A549 (cell line): ENCODE measurements at regions not wholly inside any gene's neighbourhood (a gene's known extent, or its start where the extent isn't known, plus 50 kb on each side); places are given as distances from the start of the nearest gene placed in this dataset.

ENCODE experiments used
- ATAC-seq, 2 experiments: fragments of 200-7000 bp in 1 of 2; fragments of >200 bp in 1 of 2; cut with Nextera tagmentation in 1 of 2; cut with Tn5 transposase in 1 of 2; 3 replicates each; pipeline versions ENCODE4 v1.8.0 to v1.9.1; 2018 to 2020; ENCODE audit warnings: mild to moderate bottlenecking in 1 of 2, moderate library complexity in 1 of 2
- CTCF ChIA-PET: fragments of 300-600 bp; sonication (Branson Sonifier 250); formaldehyde crosslinking; extraction: SDS; loops from one replicate; lab custom pipeline; 2021; ENCODE audit warnings: antibody characterized with exemption, inconsistent platforms; lab: Yijun Ruan, JAX
- POLR2A ChIA-PET: fragments of 350-600 bp; formaldehyde crosslinking; extraction: SDS; loops from one replicate; lab custom pipeline; 2021; ENCODE audit warnings: antibody characterized with exemption, inconsistent platforms; lab: Yijun Ruan, JAX
- DNase-seq, 2 experiments: peaks; one replicate each; pipeline versions ENCODE4 v3.0.0 to v3.0.0-alpha.2; 2011 to 2016; ENCODE audit warnings: low read depth in 1 of 2, low spot score in 1 of 2
- FAIRE-seq: peaks from 2 replicates; lab custom pipeline; 2011; peaks lifted over from hg19 to GRCh38; lab: Jason Lieb, UNC
- H3K27ac ChIP-seq, 2 experiments: fragments of >200 bp; sonication (Bioruptor Twin); formaldehyde crosslinking; 3 replicates each; pipeline ENCODE4 v1.5.1; 2016 to 2017
- H3K4me1 ChIP-seq: fragments of >200 bp; sonication (Bioruptor Twin); formaldehyde crosslinking; 3 replicates; pipeline ENCODE4 v1.6.1; 2016
- H3K4me2 ChIP-seq: fragments of >200 bp; sonication (Bioruptor Twin); formaldehyde crosslinking; 3 replicates; pipeline ENCODE4 v1.6.1; 2016
- H3K4me3 ChIP-seq: fragments of >200 bp; sonication (Bioruptor Twin); formaldehyde crosslinking; 3 replicates; pipeline ENCODE4 v1.5.1; 2016
- H3K9me3 ChIP-seq: fragments of >200 bp; sonication (Bioruptor Twin); formaldehyde crosslinking; 3 replicates; pipeline ENCODE4 v1.6.1; 2016
- ATOH8 ChIP-seq: fragments of 250-450 bp; sonication (Bioruptor Pico); IDR thresholded peaks from 2 replicates; pipeline ENCODE4 v1.5.0; 2020; ENCODE audit warnings: low read depth, mild to moderate bottlenecking, moderate library complexity
- BHLHE40 ChIP-seq: IDR thresholded peaks from 2 replicates; pipeline ENCODE4 v1.6.1; 2012; ENCODE audit warnings: low read depth, low read length, inconsistent platforms
- CEBPB ChIP-seq, 2 experiments: fragments of >200 bp in 1 of 2; sonication (Bioruptor Twin) in 1 of 2; formaldehyde crosslinking in 1 of 2; IDR thresholded peaks; 2 replicates each; pipeline ENCODE4 v1.6.1; 2012 to 2016
- CHD2 ChIP-seq: fragments of 150-350 bp; IDR thresholded peaks from 2 replicates; pipeline ENCODE4 v1.6.1; 2014; ENCODE audit warnings: low read length; ENCODE audit not compliant: partially characterized antibody
- EHF ChIP-seq: fragments of 250-450 bp; sonication (Bioruptor Pico); IDR thresholded peaks from 2 replicates; pipeline ENCODE4 v1.5.0; 2020; ENCODE audit warnings: mild to moderate bottlenecking
- EHMT2 ChIP-seq: fragments of 200-600 bp; sonication (generic); IDR thresholded peaks from 2 replicates; pipeline ENCODE4 v1.6.1; 2016; ENCODE audit warnings: antibody characterized with exemption, low read depth, mild to moderate bottlenecking, moderate library complexity
- ELK1 ChIP-seq: fragments of 150-350 bp; IDR thresholded peaks from 2 replicates; pipeline ENCODE4 v1.6.1; 2014; ENCODE audit warnings: low read depth, mild to moderate bottlenecking, low read length
- EP300 ChIP-seq, 2 experiments: fragments of >200 bp; sonication (Bioruptor Twin); formaldehyde crosslinking; IDR thresholded peaks; 2 replicates in 1 of 2; 3 replicates in 1 of 2; pipeline ENCODE4 v1.6.1; 2016 to 2017
- FOSB ChIP-seq: fragments of 250-450 bp; sonication (Bioruptor Pico); IDR thresholded peaks from 2 replicates; pipeline ENCODE4 v1.5.0; 2020; ENCODE audit warnings: mild to moderate bottlenecking, moderate library complexity
- FOXS1 ChIP-seq: fragments of 250-450 bp; sonication (Bioruptor Pico); IDR thresholded peaks from 2 replicates; pipeline ENCODE4 v1.5.0; 2020; ENCODE audit warnings: mild to moderate bottlenecking, moderate library complexity
- HES2 ChIP-seq: fragments of >200 bp; sonication (Bioruptor Twin); formaldehyde crosslinking; IDR thresholded peaks from 2 replicates; pipeline ENCODE4 v1.6.1; 2016
- HEYL ChIP-seq: fragments of 250-450 bp; sonication (Bioruptor Pico); IDR thresholded peaks from 2 replicates; pipeline ENCODE4 v1.8.0; 2021; ENCODE audit warnings: mild to moderate bottlenecking, moderate library complexity
- KDM5A ChIP-seq: fragments of 200-600 bp; sonication (generic); IDR thresholded peaks from 2 replicates; pipeline ENCODE4 v1.6.1; 2016; ENCODE audit warnings: antibody characterized with exemption, mild to moderate bottlenecking
- MAFK ChIP-seq: fragments of 450-650 bp; IDR thresholded peaks from 2 replicates; pipeline ENCODE4 v1.6.1; 2014; ENCODE audit not compliant: partially characterized antibody
- MAX ChIP-seq: IDR thresholded peaks from 2 replicates; pipeline ENCODE4 v1.6.1; 2012
- MYC ChIP-seq: IDR thresholded peaks from 2 replicates; pipeline ENCODE4 v1.6.1; 2012; ENCODE audit warnings: mild to moderate bottlenecking, inconsistent platforms, low read length, improper control_type of control experiment, borderline replicate concordance
- NPAS2 ChIP-seq: fragments of 250-450 bp; sonication (Bioruptor Pico); IDR thresholded peaks from 2 replicates; pipeline ENCODE4 v1.8.0; 2022; ENCODE audit warnings: mild to moderate bottlenecking, moderate library complexity, borderline replicate concordance
- PBX3 ChIP-seq: IDR thresholded peaks from 2 replicates; pipeline ENCODE4 v1.6.1; 2012
- POLR2AphosphoS2 ChIP-seq: conservative IDR thresholded peaks from 2 replicates; pipeline ENCODE4 v1.6.1; 2012; ENCODE audit warnings: low read length, improper control_type of control experiment, inconsistent platforms
- RAD21 ChIP-seq, 2 experiments: fragments of >200 bp in 1 of 2; sonication (Bioruptor Twin) in 1 of 2; formaldehyde crosslinking in 1 of 2; IDR thresholded peaks in 1 of 2; conservative IDR thresholded peaks in 1 of 2; 2 replicates in 1 of 2; 3 replicates in 1 of 2; pipeline ENCODE4 v1.6.1; 2012 to 2018; ENCODE audit warnings: inconsistent platforms in 1 of 2
- RARB ChIP-seq: fragments of 250-450 bp; sonication (Bioruptor Pico); IDR thresholded peaks from 2 replicates; pipeline ENCODE4 v1.8.0; 2021; ENCODE audit warnings: mild to moderate bottlenecking, moderate library complexity
- RFX5 ChIP-seq: fragments of 450-650 bp; IDR thresholded peaks from 2 replicates; pipeline ENCODE4 v1.7.1; 2014; ENCODE audit warnings: antibody characterized with exemption, mild to moderate bottlenecking, moderate library complexity
- RNF2 ChIP-seq: fragments of 200-600 bp; sonication (generic); IDR thresholded peaks from 2 replicates; pipeline ENCODE4 v1.6.1; 2016; ENCODE audit warnings: low read depth, mild to moderate bottlenecking, antibody characterized with exemption, moderate library complexity, borderline replicate concordance
- SMC3 ChIP-seq: fragments of >200 bp; sonication (Bioruptor Twin); formaldehyde crosslinking; IDR thresholded peaks from 3 replicates; pipeline ENCODE4 v1.6.1; 2018; ENCODE audit warnings: inconsistent platforms
- TP53 ChIP-seq: fragments of 250-450 bp; sonication (Bioruptor Pico); IDR thresholded peaks from 2 replicates; pipeline ENCODE4 v1.5.0; 2021; ENCODE audit warnings: mild to moderate bottlenecking, moderate library complexity
- ZFP36 ChIP-seq: fragments of 450-650 bp; IDR thresholded peaks from 2 replicates; pipeline ENCODE4 v1.6.1; 2014; ENCODE audit warnings: borderline replicate concordance; ENCODE audit not compliant: partially characterized antibody
- WGBS: methylation state at CpG from one replicate; pipeline ENCODE4 v1.1.6; 2017; ENCODE audit errors: missing lambda C conversion rate; 5-methylcytosine and 5-hydroxymethylcytosine counted together

- Histone ChIP-seq H3K27ac (no peak overlapping the region), H3K4me2 (no peak overlapping the region), H3K9me3 (0 out of 3 replicates have a peak, but pooled peaks cover 3% of the 10 kb centered on the region), H3K4me3 (no peak overlapping the region)
- POLR2A ChIA-PET: no interaction called here
- WGBS: 15% methylated on average over 2 of the region's 2 CpGs
- DNase-seq (no peak), FAIRE-seq (no peak)
- TF ChIP-seq RAD21 (conservative IDR thresholded peaks at IDR 0.05 in 1 of 2, IDR thresholded peaks at IDR 0.05 in 1 of 2): no peak
- TF ChIP-seq FOSB (CRISPR knock-in tag): no peak
- TF ChIP-seq SMC3: no peak
- TF ChIP-seq PBX3: no peak
- no peak for TF ChIP-seq NPAS2 (CRISPR knock-in tag)
- TF ChIP-seq ATOH8: no peak
- no peak for TF ChIP-seq HEYL (CRISPR knock-in tag)
- TF ChIP-seq, all 56 proteins: peak for 0
- ATAC-seq: no peak
- H3K4me1 ChIP-seq: no peaks in the 10 kb centered on the region
- CTCF ChIA-PET: no interaction called here
Measured at GRCh38 chr12:125619723-125620122, 554.5 kb downstream of the AACS start.

- Histone ChIP-seq H3K27ac (no peak overlapping the region), H3K9me3 (no peaks in the 10 kb centered on the region), H3K4me2 (no peak overlapping the region), H3K4me3 (no peak overlapping the region), H3K4me1 (no peaks in the 10 kb centered on the region)
- POLR2A ChIA-PET: no interaction called here
- ATAC-seq: no peak
- TF ChIP-seq MAX (no peak), RFX5 (no peak)
- no peak for DNase-seq
- CTCF ChIA-PET: interaction anchor here (0.7 kb wide), 1 partner anchor 483 kb away, joined by 3 read pairs; no protein-coding TSS in a partner anchor
- no peak for FAIRE-seq
Measured at GRCh38 chr12:125633686-125634085, 568.5 kb downstream of the AACS start.

GRCh38 chr12:125634813-125635212 lies 569.6 kb downstream of the AACS start:
- Histone ChIP-seq H3K4me1 (no peaks in the 10 kb centered on the region), H3K27ac (no peak overlapping the region), H3K4me3 (no peak overlapping the region), H3K9me3 (no peaks in the 10 kb centered on the region), H3K4me2 (no peak overlapping the region)
- ChIA-PET POLR2A (no interaction called here), CTCF (no interaction called here)
- DNase-seq: no peak
- ATAC-seq: no peak
- WGBS: 0% methylated on average over 1 of the region's 1 CpG
- TF ChIP-seq RAD21 (conservative IDR thresholded peaks at IDR 0.05 in 1 of 2, IDR thresholded peaks at IDR 0.05 in 1 of 2) (no peak), RNF2 (no peak), CEBPB (IDR thresholded peaks at IDR 0.05) (no peak), RARB (no peak), EP300 (IDR thresholded peaks at IDR 0.05) (no peak), EHMT2 (no peak), KDM5A (no peak)
- FAIRE-seq: no peak

GRCh38 chr12:125639826-125640225 lies 574.6 kb downstream of the AACS start:
- no peak for ATAC-seq
- ChIA-PET POLR2A (no interaction called here), CTCF (no interaction called here)
- Histone ChIP-seq H3K4me2 (no peak overlapping the region), H3K9me3 (no peaks in the 10 kb centered on the region), H3K27ac (no peak overlapping the region), H3K4me1 (no peaks in the 10 kb centered on the region), H3K4me3 (no peak overlapping the region)
- 23% methylated on average over 12 of the region's 13 CpGs for WGBS
- FAIRE-seq: no peak
- TF ChIP-seq MYC: no peak
- no peak for TF ChIP-seq FOXS1 (CRISPR knock-in tag)
- TF ChIP-seq ELK1: no peak
- no peak for TF ChIP-seq EP300 (IDR thresholded peaks at IDR 0.05)
- TF ChIP-seq CHD2: no peak
- TF ChIP-seq TP53: no peak
- TF ChIP-seq MAFK: no peak
- TF ChIP-seq EHF: no peak
- no peak for TF ChIP-seq BHLHE40
- TF ChIP-seq POLR2AphosphoS2: no peak
- no peak for TF ChIP-seq RFX5
- no peak for TF ChIP-seq ZFP36
- no peak for TF ChIP-seq HES2
- no peak for DNase-seq
